ENCODE measurements at regions not wholly inside any gene's neighbourhood (a gene's known extent, or its start where the extent isn't known, plus 50 kb on each side); places are given as distances from the start of the nearest gene placed in this dataset.

DNA sequence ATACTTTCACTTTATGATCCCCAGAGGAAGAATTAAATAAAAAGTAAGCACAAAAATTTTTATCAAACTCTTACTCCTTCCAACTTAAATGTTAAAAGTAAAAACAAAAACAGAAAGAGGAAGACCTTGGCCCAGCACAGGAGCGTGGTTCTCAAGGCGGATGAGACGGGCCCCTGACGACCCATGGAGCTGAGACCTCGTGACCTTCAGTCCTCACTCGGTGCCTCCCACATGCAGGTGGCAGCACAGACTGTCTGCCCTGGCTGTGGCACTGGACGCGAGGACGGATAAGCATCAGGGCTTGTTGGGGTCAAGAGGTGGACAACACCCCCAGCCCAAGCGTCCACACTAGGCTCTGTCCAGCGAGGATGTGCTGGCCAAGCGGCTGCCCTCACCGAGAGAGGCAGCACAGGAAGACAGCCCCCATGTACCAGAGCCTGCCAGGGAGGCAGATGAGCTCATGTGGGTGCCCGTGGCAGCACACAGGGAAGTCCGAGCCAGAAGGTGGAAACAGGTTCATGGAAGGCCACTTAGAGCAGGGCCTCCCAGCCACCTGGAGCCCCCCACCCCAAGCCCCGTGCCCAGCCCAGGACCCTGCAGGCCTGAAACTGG is 1389.8 kb downstream of the TBC1D22A start:
- Histone ChIP-seq H3K27me3 (replicated peaks; ENCODE audit: insufficient read depth) (no peaks in the 10 kb centered on the region), H3K4me1 (ENCODE audit: control insufficient read depth in 1 of 2, low read depth in 2 of 2) (no peaks in the 10 kb centered on the region), H3K36me3 (no peaks in the 10 kb centered on the region), H3K9me3 (no peaks in the 10 kb centered on the region), H3K4me3 (no peak overlapping the region), H3K27ac (no peak overlapping the region)
- ATAC-seq (ENCODE audit: insufficient number of reproducible peaks, low FRiP score, low read depth) (no peak), DNase-seq (ENCODE audit: low spot score) (no peak)
- TF ChIP-seq, protein P1, sequence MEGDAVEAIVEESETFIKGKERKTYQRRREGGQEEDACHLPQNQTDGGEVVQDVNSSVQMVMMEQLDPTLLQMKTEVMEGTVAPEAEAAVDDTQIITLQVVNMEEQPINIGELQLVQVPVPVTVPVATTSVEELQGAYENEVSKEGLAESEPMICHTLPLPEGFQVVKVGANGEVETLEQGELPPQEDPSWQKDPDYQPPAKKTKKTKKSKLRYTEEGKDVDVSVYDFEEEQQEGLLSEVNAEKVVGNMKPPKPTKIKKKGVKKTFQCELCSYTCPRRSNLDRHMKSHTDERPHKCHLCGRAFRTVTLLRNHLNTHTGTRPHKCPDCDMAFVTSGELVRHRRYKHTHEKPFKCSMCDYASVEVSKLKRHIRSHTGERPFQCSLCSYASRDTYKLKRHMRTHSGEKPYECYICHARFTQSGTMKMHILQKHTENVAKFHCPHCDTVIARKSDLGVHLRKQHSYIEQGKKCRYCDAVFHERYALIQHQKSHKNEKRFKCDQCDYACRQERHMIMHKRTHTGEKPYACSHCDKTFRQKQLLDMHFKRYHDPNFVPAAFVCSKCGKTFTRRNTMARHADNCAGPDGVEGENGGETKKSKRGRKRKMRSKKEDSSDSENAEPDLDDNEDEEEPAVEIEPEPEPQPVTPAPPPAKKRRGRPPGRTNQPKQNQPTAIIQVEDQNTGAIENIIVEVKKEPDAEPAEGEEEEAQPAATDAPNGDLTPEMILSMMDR (IDR thresholded peaks at IDR 0.05), result no peak

DNA sequence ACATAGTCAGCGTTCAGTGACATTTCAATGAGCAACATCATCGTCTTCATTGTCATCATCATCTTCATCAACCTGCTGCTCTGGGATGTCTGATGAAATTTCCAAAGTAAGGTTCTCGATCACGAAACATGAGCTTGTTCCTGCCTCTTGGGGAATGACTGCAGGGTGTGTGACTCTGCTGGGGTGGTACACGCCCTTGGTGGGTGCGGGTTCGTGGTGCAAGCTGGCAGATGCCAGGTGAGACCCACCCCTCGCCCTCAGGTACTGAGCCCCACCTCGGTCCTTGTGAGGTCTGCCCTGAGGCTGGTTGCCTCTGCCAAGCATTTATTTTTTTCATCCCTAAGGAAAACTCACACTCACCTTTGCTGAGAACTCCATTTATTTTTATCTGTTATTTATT is 1389.2 kb downstream of the TBC1D22A start:
- TF ChIP-seq, protein P1 (IDR thresholded peaks at IDR 0.05), result no peak
- Histone ChIP-seq H3K27ac (no peak overlapping the region), H3K9me3 (no peaks in the 10 kb centered on the region), H3K4me1 (ENCODE audit: control insufficient read depth in 1 of 2, low read depth in 2 of 2) (no peaks in the 10 kb centered on the region), H3K4me3 (no peak overlapping the region), H3K27me3 (replicated peaks; ENCODE audit: insufficient read depth) (no peaks in the 10 kb centered on the region), H3K36me3 (no peaks in the 10 kb centered on the region)
- DNase-seq (ENCODE audit: low spot score) (no peak), ATAC-seq (ENCODE audit: insufficient number of reproducible peaks, low FRiP score, low read depth) (no peak)

DNA sequence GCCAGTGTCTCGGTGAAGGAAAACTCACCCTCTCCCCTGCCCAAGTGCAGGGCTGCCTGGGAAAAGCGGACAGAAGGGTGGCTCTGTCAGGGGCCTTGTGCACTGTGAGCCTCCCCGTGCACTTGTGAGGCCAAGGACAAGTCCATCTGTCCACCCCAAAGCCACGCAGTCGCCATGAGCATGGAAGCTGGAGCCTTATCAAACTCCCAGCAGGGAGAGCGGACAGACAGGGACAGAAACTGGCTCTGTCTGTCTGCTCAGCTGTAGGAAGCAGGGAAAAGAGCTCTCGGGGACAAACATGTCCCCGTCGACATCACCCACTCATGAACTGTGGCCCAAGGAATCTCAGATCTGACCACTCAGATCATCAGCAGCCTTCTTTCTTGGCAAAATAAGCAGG is 1385.4 kb downstream of the TBC1D22A start:
- TF ChIP-seq, protein P1 (IDR thresholded peaks at IDR 0.05), result no peak
- no peaks in the 10 kb centered on the region for H3K27me3 ChIP-seq (replicated peaks; ENCODE audit: insufficient read depth)
- no peaks in the 10 kb centered on the region for H3K36me3 ChIP-seq
- H3K9me3 ChIP-seq, result no peaks in the 10 kb centered on the region
- DNase-seq (ENCODE audit: low spot score) (no peak), ATAC-seq (ENCODE audit: insufficient number of reproducible peaks, low FRiP score, low read depth) (no peak)
- no peak overlapping the region for H3K27ac ChIP-seq
- H3K4me1 ChIP-seq (ENCODE audit: control insufficient read depth in 1 of 2, low read depth in 2 of 2), result no peaks in the 10 kb centered on the region
- H3K4me3 ChIP-seq, result no peak overlapping the region

DNA sequence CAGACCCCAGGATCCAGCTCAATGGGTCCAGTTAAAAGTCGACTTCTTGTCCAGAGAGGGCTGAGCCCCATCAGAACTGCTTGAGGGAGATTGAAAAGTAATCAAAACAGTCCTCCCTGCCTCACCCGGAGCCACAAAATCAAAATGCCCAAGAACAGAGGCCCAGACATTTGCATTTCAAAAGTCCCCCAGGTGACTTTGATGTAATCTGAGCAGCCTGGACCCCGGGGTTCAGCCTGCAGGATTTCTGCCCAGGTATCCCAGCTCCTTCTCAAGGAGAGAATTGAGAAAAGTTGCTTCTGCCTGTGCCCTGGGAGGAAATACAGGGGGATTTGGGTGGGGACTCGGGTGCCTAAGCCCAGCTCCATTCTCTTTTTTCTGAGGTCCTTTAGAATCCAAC is 1385.0 kb downstream of the TBC1D22A start:
- no peak overlapping the region for H3K4me3 ChIP-seq
- no peaks in the 10 kb centered on the region for H3K9me3 ChIP-seq
- ATAC-seq (ENCODE audit: insufficient number of reproducible peaks, low FRiP score, low read depth) (no peak), DNase-seq (ENCODE audit: low spot score) (no peak)
- H3K27ac ChIP-seq, result no peak overlapping the region
- TF ChIP-seq, protein P1 (IDR thresholded peaks at IDR 0.05), result no peak
- H3K36me3 ChIP-seq, result no peaks in the 10 kb centered on the region
- no peaks in the 10 kb centered on the region for H3K27me3 ChIP-seq (replicated peaks; ENCODE audit: insufficient read depth)
- H3K4me1 ChIP-seq (ENCODE audit: control insufficient read depth in 1 of 2, low read depth in 2 of 2), result no peaks in the 10 kb centered on the region

DNA sequence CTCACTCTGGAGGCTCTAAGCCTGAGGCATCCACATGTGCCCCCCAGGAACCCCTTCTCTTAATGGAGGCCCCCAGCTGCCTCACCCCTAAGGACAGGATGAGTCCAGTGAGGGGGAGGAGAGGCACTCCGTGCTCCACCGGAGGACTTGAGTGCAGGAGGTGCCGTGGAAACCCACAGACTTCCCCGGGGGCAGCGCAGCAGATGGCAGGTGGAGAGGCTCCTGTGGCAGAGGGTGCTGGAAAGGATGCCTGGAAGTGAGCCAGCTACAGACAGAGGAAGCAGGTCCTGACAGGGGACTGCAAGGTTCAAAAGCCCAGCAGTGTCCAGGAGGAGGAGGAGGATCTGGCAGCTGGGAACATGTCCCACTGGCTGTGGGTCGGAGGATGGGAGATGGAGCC is 1384.0 kb downstream of the TBC1D22A start:
- Histone ChIP-seq H3K27ac (no peak overlapping the region), H3K9me3 (no peaks in the 10 kb centered on the region), H3K4me1 (ENCODE audit: control insufficient read depth in 1 of 2, low read depth in 2 of 2) (no peaks in the 10 kb centered on the region), H3K27me3 (replicated peaks; ENCODE audit: insufficient read depth) (no peaks in the 10 kb centered on the region), H3K4me3 (no peak overlapping the region), H3K36me3 (no peaks in the 10 kb centered on the region)
- ATAC-seq (ENCODE audit: insufficient number of reproducible peaks, low FRiP score, low read depth) (no peak), DNase-seq (ENCODE audit: low spot score) (no peak)
- TF ChIP-seq, protein P1 (IDR thresholded peaks at IDR 0.05), result no peak
